ENCODE measurements at regions not wholly inside any gene's neighbourhood (a gene's known extent, or its start where the extent isn't known, plus 50 kb on each side); places are given as distances from the start of the nearest gene placed in this dataset.

- ATAC-seq = no peak
- TF ChIP-seq PPARA (CRISPR knock-in tag; IDR thresholded peaks at IDR 0.05; ENCODE audit: borderline replicate concordance) (no peak), ZC3H10 (CRISPR knock-in tag; IDR thresholded peaks at IDR 0.05) (no peak), PATZ1 (CRISPR knock-in tag; IDR thresholded peaks at IDR 0.05; ENCODE audit: borderline replicate concordance) (no peak), CSDC2 (CRISPR knock-in tag; IDR thresholded peaks at IDR 0.05) (no peak)
These were observed 115.1 kb upstream of the LPCAT1 start for GRCh38 chr5:1638658-1639400.

- no peak for ATAC-seq
- TF ChIP-seq, protein P1, sequence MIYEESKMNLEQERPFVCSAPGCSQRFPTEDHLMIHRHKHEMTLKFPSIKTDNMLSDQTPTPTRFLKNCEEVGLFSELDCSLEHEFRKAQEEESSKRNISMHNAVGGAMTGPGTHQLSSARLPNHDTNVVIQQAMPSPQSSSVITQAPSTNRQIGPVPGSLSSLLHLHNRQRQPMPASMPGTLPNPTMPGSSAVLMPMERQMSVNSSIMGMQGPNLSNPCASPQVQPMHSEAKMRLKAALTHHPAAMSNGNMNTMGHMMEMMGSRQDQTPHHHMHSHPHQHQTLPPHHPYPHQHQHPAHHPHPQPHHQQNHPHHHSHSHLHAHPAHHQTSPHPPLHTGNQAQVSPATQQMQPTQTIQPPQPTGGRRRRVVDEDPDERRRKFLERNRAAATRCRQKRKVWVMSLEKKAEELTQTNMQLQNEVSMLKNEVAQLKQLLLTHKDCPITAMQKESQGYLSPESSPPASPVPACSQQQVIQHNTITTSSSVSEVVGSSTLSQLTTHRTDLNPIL (CRISPR knock-in tag; IDR thresholded peaks at IDR 0.05; ENCODE audit: low read depth) = no peak
- no peak for TF ChIP-seq ZNF565 (CRISPR knock-in tag; conservative IDR thresholded peaks at IDR 0.05; ENCODE audit: low read depth)
- TF ChIP-seq SNAI2 (CRISPR knock-in tag; IDR thresholded peaks at IDR 0.05) = no peak
- TF ChIP-seq ZFP3 (CRISPR knock-in tag; IDR thresholded peaks at IDR 0.05) = no peak
- TF ChIP-seq, protein P2, sequence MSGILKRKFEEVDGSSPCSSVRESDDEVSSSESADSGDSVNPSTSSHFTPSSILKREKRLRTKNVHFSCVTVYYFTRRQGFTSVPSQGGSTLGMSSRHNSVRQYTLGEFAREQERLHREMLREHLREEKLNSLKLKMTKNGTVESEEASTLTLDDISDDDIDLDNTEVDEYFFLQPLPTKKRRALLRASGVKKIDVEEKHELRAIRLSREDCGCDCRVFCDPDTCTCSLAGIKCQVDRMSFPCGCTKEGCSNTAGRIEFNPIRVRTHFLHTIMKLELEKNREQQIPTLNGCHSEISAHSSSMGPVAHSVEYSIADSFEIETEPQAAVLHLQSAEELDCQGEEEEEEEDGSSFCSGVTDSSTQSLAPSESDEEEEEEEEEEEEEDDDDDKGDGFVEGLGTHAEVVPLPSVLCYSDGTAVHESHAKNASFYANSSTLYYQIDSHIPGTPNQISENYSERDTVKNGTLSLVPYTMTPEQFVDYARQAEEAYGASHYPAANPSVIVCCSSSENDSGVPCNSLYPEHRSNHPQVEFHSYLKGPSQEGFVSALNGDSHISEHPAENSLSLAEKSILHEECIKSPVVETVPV (CRISPR knock-in tag; IDR thresholded peaks at IDR 0.05) = no peak
- no peak for TF ChIP-seq TCF4 (CRISPR knock-in tag; IDR thresholded peaks at IDR 0.05; ENCODE audit: borderline replicate concordance)
- TF ChIP-seq BACH2 (CRISPR knock-in tag; IDR thresholded peaks at IDR 0.05; ENCODE audit: borderline replicate concordance) = no peak
- no peak for TF ChIP-seq ZNF70 (CRISPR knock-in tag; IDR thresholded peaks at IDR 0.05)
- no peak for TF ChIP-seq POU6F1 (CRISPR knock-in tag; IDR thresholded peaks at IDR 0.05; ENCODE audit: borderline replicate concordance, low read depth)
- TF ChIP-seq TOX (CRISPR knock-in tag; IDR thresholded peaks at IDR 0.05; ENCODE audit: borderline replicate concordance) = no peak
- TF ChIP-seq CSDC2 (CRISPR knock-in tag; IDR thresholded peaks at IDR 0.05) = no peak
- TF ChIP-seq GLIS3 (CRISPR knock-in tag; IDR thresholded peaks at IDR 0.05) = no peak
- TF ChIP-seq PATZ1 (CRISPR knock-in tag; IDR thresholded peaks at IDR 0.05; ENCODE audit: borderline replicate concordance) = no peak
- no peak for TF ChIP-seq ESRRG (CRISPR knock-in tag; IDR thresholded peaks at IDR 0.05)
- no peak for TF ChIP-seq ZNF8 (CRISPR knock-in tag; IDR thresholded peaks at IDR 0.05)
- TF ChIP-seq ISL1 (CRISPR knock-in tag; IDR thresholded peaks at IDR 0.05) = no peak
- no peak for TF ChIP-seq RARB (CRISPR knock-in tag; IDR thresholded peaks at IDR 0.05)
- no peak for TF ChIP-seq OSR1 (CRISPR knock-in tag; IDR thresholded peaks at IDR 0.05)
- TF ChIP-seq PPARA (CRISPR knock-in tag; IDR thresholded peaks at IDR 0.05; ENCODE audit: borderline replicate concordance) = no peak
- TF ChIP-seq TSHZ2 (CRISPR knock-in tag; IDR thresholded peaks at IDR 0.05) = no peak
These were observed 114.1 kb upstream of the LPCAT1 start for GRCh38 chr5:1637639-1638481.
